HG03342 (cell line): ENCODE measurements at regions not wholly inside any gene's neighbourhood (a gene's known extent, or its start where the extent isn't known, plus 50 kb on each side); places are given as distances from the start of the nearest gene placed in this dataset.
A peak's percentile ranks its signal among the peaks of the same experiment; 100 is the strongest.

Experiments
- ATAC-seq: cut with Tn5 transposase; IDR thresholded peaks from one replicate; pipeline ENCODE4 v1.9.1; 2021; ENCODE audit warnings: mild to moderate bottlenecking, moderate library complexity; ENCODE audit not compliant: unreplicated experiment

DNA sequence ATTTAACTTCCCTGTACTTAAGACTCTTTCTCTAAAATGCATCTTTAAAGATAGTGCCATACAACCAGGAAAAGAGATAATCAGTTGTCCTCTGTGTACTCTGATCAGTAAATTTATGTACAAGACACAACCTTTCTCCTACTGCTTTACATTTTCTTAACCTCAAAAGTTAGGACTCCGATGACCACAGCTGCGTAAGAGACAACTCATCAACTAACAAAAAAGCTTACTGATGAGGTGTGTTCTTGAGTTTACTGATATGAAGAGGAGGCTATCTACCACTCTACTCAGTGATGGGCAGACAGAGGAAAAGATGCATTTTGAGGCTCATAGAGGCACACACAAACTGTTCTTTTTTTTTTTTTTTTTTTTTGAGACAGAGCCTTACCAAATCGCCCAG lies 71.4 kb upstream of the HIF1A start:
- no peak for ATAC-seq

- no peak for ATAC-seq
Observed at GRCh38 chr14:61625165-61625564, 70.1 kb upstream of the HIF1A start.

GRCh38 chr14:61627612-61628011 lies 67.7 kb upstream of the HIF1A start:
- no peak for ATAC-seq

DNA sequence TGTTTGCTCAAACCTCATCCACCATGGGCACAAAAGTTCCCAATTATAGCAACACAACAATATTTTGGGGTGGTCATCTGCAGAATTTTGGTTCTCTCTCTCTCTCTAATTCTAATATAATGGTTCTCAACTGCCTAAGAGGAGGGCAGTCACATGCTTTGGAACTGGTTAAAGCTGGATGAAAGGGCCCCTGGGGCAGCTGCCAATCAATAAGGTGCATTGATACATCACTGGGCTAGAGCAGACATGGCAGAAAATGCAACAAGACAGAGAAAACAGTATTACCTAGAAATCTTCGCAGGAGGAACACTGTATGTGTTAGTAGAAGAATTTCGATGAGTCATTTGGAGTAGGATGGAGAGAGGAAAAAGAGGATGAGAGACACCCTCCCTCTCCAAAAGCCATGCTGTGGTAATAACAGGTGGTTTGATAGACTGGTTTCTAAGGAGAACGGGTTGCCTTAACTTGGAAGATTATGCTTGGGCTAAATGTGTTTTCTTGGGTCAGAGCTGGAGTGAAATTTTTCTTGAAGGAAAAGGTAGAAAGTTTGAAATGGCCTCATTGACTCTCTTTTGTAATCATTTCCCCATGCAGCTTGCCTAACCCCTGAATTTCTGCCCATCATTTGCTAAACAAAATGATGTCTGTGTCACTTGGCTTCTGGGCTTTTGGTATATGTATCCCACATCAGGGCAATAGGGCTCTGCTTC lies 67.1 kb upstream of the HIF1A start:
- no peak for ATAC-seq

DNA sequence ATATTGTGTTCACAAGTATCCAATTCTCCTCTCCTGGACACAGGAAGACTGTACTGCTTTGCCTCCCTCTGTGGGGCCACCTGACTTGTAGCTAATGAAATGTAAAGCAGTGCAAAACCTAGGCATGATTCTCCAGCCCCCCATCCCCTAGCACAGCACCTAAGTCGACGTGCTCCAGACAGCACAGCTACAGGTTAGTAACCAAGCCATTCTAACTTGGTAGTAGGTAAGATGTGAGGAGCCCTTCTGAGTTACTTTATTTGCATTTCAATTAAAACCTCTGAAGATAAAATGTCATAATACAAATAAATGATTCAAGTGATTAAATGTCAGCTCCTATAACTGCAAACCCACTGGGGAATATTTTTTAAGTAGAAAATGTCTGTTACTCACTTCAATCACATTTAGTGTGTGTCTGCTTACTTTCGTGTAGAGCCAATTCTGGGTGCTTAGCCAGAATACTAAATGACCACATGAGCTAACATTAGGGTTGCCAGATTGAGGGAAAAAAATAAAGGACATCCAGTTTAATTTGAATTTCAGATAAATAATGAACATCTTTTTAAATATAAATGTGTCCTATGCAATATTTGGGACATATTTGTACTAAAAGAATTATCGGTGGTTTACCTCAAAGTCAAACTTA lies 64.8 kb upstream of the HIF1A start:
- ATAC-seq, result no peak

- ATAC-seq, result no peak
Observed at GRCh38 chr14:61631045-61631687, 64.1 kb upstream of the HIF1A start.

DNA sequence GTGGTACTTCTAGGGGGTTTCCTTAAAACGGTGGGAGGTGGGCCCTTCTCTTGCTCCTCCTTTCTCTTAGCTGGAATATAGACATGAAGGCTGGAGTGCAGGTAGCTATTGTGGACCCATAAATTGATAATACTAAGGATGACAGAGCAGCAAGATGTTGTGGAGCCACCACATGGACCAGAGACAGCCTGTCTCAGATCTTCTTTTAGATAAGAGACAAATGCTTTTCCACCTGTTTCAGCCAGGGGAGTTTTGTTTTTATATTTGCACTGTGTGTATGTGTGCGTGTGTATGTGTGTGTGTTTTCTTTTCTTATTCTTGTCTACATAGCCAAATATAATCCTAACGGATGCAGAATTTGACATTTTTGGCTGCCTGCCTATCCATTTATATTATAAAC lies 62.9 kb upstream of the HIF1A start:
- no peak for ATAC-seq

DNA sequence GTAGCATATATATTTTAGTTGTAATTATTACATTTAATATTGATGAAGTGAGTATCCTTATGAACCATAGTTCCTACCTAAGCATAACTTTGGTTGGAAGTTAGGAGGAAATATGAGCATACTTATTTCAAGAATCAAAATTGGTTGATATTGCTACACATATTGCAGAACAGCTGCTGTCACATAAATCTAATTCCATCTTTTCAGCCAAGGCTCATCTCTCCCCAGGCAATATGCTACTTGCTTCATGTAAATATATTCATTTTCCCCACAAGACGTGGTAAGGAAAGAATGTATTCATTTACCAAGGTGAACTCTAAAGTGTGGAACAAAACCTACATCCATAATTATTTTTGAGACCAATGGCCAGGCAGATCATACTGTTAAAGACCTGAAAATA lies 62.5 kb upstream of the HIF1A start:
- no peak for ATAC-seq

- no peak for ATAC-seq
Observed at GRCh38 chr14:61636291-61636690, 59.0 kb upstream of the HIF1A start.

DNA sequence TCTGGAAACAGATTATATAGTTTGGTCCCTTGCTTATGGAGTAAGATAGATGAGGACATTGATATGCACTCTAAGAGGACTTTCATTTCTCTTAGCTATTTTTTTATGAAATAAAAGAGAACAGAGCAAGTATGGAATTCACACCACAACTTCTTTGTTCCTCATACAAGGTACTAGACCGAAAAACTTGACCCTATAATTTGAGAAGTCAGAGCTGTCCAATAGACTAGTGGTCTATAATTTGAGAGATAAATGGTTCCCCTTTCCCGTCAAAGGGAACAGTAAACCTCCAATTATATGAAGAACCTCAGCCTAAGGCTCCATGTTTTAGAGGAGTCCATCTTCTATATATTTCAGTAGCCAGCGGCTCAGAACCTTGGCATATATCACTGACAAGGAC lies 58.5 kb upstream of the HIF1A start:
- ATAC-seq, result no peak

GRCh38 chr14:61638595-61639387 lies 56.5 kb upstream of the HIF1A start:
- no peak for ATAC-seq

- no peak for ATAC-seq
Observed at GRCh38 chr14:61640158-61641136, 54.9 kb upstream of the HIF1A start.

- ATAC-seq, result no peak
Observed at GRCh38 chr14:61641914-61642613, 53.2 kb upstream of the HIF1A start.

DNA sequence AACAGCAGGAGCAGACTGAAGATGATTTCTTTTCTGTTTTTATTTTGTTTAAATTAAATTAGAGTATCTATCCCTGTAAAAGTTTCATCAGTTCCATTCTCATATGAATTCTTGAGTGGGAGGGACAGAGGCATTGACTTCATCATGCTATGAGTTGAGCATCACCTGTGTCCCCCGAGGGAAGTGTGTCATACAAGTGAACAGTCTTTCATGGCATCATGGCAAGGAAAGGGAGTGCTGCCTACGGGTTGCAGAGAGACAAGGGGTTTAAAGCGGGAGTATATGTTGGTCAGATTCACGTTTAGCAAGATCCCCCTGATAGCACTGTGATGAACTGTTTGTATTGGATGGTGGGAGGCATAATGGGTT lies 52.7 kb upstream of the HIF1A start:
- ATAC-seq, result no peak

- ATAC-seq, result no peak
Observed at GRCh38 chr14:61643555-61643954, 51.8 kb upstream of the HIF1A start.

DNA sequence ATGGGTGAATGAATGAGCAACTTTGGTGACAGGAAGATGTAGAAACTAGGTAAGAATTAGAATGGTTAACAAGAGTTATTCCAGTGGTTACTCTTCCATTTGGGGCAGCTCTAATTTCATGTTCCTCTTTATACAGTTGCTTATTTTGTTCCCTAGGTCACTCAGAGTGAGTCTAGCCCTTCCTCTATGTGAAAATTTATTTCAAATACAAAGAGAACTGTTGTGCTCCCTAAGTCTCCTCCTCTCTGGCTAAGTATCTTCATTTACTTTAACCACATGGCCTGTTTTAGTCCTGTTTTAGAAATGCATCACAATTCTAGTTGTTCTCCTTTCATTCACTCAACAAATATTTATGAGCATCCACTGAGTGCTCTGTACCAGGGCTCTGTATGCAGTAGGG lies 51.1 kb upstream of the HIF1A start:
- ATAC-seq, result no peak

- ATAC-seq, result peak; percentile 95
Observed at GRCh38 chr14:61644834-61645233, 50.5 kb upstream of the HIF1A start.

DNA sequence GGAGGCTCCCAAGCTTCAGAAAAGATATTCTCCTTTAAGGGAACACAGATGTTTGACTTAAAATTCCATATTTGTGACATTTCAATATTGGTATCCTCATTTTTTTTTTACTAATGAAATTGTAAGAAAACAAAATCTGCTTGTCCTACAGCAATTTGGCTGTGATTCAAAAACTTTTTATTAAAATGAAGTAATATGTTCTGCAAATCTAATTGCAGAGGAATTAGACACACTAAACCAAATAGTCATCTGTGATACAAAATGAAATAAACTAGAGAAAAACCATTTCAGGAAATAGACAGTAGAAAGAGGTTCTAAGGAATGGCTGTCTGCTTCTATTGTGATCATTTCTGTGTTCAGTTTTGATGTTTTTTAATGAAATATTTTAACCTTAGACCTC lies 50.1 kb upstream of the HIF1A start:
- no peak for ATAC-seq
